ENCODE measurements at regions not wholly inside any gene's neighbourhood (a gene's known extent, or its start where the extent isn't known, plus 50 kb on each side); places are given as distances from the start of the nearest gene placed in this dataset.

- Histone ChIP-seq H3K4me3 (ENCODE audit: low read length) (no peak overlapping the region), H3K9me3 (ENCODE audit: control insufficient read depth in 1 of 2, insufficient read depth in 1 of 2, low read length in 2 of 2) (no peaks in the 10 kb centered on the region), H3K36me3 (ENCODE audit: insufficient read depth, low read length) (no peaks in the 10 kb centered on the region), H3K27me3 (ENCODE audit: control insufficient read depth in 1 of 2, insufficient read depth in 2 of 2, low read length in 2 of 2) (no peaks in the 10 kb centered on the region), H3K4me1 (ENCODE audit: insufficient read depth, low read length) (no peaks in the 10 kb centered on the region), H3K27ac (ENCODE audit: low read depth in 1 of 2, low read length in 2 of 2) (no peak overlapping the region)
- Mint-ChIP-seq H3K4me3 (no peak overlapping the region), H3K4me1 (ENCODE audit: low read depth) (no peaks in the 10 kb centered on the region), H3K27ac (no peak overlapping the region), H3K36me3 (ENCODE audit: low read depth) (no peaks in the 10 kb centered on the region), H3K9me3 (no peaks in the 10 kb centered on the region), H3K27me3 (no peaks in the 10 kb centered on the region)
- intact Hi-C loops (cut with DNase I, micrococcal nuclease): no loop called here
- ATAC-seq (ENCODE audit: poor library complexity) (no peak), DNase-seq (no peak)
- POLR2A ChIA-PET: no interaction called here
- CTCF ChIA-PET: no interaction called here
- TF ChIP-seq CTCF (IDR thresholded peaks at IDR 0.05): no peak
Measured at GRCh38 chrX:69318651-69319340, 153.5 kb upstream of the PJA1 start.

DNA sequence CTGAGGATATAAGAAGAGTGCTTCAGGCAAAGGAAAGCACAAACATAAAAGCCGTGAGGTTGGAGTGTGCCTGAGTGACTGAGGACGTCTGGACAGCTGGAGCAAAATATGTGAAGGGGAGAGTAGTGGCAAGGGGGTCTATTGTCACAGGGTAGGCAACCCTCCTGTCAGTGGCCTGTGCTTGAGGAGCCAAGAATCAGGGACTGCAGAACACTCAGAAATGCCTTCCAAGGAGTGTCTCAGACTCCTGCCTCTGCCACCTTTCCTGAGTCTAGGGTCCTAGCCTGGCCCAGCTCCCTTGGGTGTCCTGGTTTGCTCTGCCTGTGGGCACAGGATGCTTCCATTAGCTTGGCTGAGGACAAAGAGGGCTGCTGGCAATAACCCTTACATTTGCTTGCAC is 152.5 kb upstream of the PJA1 start:
- Histone ChIP-seq H3K36me3 (ENCODE audit: insufficient read depth, low read length) (no peaks in the 10 kb centered on the region), H3K4me1 (ENCODE audit: insufficient read depth, low read length) (no peaks in the 10 kb centered on the region), H3K9me3 (ENCODE audit: control insufficient read depth in 1 of 2, insufficient read depth in 1 of 2, low read length in 2 of 2) (no peaks in the 10 kb centered on the region), H3K4me3 (ENCODE audit: low read length) (no peak overlapping the region), H3K27me3 (ENCODE audit: control insufficient read depth in 1 of 2, insufficient read depth in 2 of 2, low read length in 2 of 2) (no peaks in the 10 kb centered on the region), H3K27ac (ENCODE audit: low read depth in 1 of 2, low read length in 2 of 2) (no peak overlapping the region)
- no peaks in the 10 kb centered on the region for H3K9me3 Mint-ChIP-seq
- no peak overlapping the region for H3K4me3 Mint-ChIP-seq
- no peak for ATAC-seq (ENCODE audit: poor library complexity)
- POLR2A ChIA-PET: no interaction called here
- no peaks in the 10 kb centered on the region for H3K36me3 Mint-ChIP-seq (ENCODE audit: low read depth)
- no peaks in the 10 kb centered on the region for H3K4me1 Mint-ChIP-seq (ENCODE audit: low read depth)
- no peaks in the 10 kb centered on the region for H3K27me3 Mint-ChIP-seq
- CTCF ChIA-PET: no interaction called here
- intact Hi-C loops (cut with DNase I, micrococcal nuclease): no loop called here
- H3K27ac Mint-ChIP-seq: no peak overlapping the region
- no peak for DNase-seq
- no peak for TF ChIP-seq CTCF (IDR thresholded peaks at IDR 0.05)

DNA sequence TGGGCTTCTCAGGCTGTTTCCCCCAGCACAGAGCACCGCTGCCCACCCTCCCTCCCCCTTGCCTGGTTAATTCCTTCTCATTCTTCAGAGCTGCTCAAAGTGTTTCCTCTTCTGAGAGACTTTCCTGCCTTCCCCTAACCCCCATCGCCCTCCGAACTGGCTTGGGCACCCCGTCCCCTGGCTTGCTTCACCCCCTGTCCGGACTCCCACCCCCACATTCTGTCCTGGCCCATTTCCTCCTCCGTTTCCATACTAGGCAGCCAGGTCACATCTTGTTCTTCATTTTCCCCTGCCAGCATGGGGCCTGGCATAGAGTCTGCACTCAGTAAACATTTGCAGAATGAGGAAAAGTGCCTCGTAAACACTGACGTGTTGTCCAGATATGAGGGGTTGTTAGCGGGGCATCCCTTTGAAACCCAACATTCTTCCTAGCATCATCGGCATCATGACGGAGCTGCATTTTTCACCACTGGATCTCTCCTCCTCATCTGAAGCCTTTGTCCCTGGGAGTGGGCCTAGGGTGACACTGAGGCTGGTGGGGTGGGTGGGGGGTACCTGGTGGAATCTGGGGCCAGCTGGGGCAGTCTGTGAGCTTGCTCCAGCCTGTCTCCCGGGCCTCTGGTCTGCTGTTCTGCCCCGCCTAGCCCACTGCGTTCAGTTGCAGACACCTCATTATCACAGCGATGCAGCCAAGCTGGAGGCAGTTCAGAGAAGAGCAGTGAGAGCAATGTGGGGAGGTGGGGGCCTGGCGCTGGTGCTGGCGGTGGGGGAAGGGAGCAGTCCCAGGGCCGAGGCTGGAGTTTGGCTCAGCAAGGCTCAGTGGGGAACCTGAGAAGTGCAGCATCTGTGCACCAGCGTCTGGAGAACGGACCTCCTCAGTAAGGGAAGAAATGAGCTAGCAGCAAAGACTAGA is 149.4 kb upstream of the PJA1 start:
- ATAC-seq (ENCODE audit: poor library complexity): no peak
- no peaks in the 10 kb centered on the region for H3K36me3 Mint-ChIP-seq (ENCODE audit: low read depth)
- Histone ChIP-seq H3K9me3 (ENCODE audit: control insufficient read depth in 1 of 2, insufficient read depth in 1 of 2, low read length in 2 of 2) (no peaks in the 10 kb centered on the region), H3K4me3 (ENCODE audit: low read length) (no peak overlapping the region), H3K27ac (ENCODE audit: low read depth in 1 of 2, low read length in 2 of 2) (no peak overlapping the region), H3K36me3 (ENCODE audit: insufficient read depth, low read length) (no peaks in the 10 kb centered on the region), H3K4me1 (ENCODE audit: insufficient read depth, low read length) (no peaks in the 10 kb centered on the region), H3K27me3 (ENCODE audit: control insufficient read depth in 1 of 2, insufficient read depth in 2 of 2, low read length in 2 of 2) (no peaks in the 10 kb centered on the region)
- H3K4me3 Mint-ChIP-seq: no peak overlapping the region
- no peaks in the 10 kb centered on the region for H3K9me3 Mint-ChIP-seq
- no peak for DNase-seq
- no peaks in the 10 kb centered on the region for H3K27me3 Mint-ChIP-seq
- no peak overlapping the region for H3K27ac Mint-ChIP-seq
- TF ChIP-seq CTCF (IDR thresholded peaks at IDR 0.05): no peak
- POLR2A ChIA-PET: no interaction called here
- intact Hi-C loops (cut with DNase I, micrococcal nuclease): no loop called here
- H3K4me1 Mint-ChIP-seq (ENCODE audit: low read depth): no peaks in the 10 kb centered on the region
- CTCF ChIA-PET: no interaction called here
